ENCODE measurements at regions not wholly inside any gene's neighbourhood (a gene's known extent, or its start where the extent isn't known, plus 50 kb on each side); places are given as distances from the start of the nearest gene placed in this dataset.

DNA sequence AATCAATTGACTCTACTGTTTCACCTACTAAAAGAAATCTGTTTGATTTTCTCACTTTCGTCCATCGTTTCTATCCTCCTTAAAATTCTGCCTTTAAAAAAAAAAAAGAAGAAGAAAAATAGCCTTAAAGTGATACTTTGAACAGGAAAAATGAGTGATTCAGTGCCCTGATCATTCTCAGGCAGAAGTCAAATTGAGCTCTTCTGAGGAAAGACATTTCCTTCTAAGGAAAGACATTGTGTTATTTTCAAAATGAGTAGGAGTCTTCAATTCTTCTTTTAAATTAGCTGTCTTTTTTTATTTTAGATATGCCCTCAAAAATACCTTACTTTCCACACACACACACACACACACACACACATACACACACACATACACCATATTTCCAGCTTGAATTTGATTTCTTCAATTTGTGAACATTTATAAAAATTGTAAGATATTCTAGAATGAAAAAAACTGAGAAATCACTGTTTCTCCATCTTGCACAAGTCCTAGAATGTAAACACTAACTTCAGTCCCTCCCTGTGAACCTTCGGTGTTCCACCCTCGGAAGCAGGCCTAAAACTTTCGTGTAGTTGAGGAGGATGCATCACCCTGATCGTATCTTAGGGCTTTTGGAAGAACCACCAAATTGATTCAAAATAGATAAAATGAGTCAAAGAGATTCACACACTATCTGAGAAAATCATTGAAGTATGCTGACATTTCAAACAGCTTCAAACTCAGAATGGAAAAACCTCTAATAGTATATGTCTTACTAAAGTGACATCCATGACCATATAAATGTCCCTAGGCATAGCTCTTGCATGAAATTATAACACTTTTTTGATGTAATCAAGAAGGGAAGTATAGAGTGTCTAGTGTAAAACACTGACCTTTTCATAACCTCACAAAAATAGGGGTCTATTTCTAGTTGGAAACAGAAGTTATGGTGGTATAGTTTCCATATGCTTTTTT is 270.8 kb downstream of the GATA3 start:
- DNase-seq (ENCODE audit: low read depth), result no peak
- TF ChIP-seq, protein P1, sequence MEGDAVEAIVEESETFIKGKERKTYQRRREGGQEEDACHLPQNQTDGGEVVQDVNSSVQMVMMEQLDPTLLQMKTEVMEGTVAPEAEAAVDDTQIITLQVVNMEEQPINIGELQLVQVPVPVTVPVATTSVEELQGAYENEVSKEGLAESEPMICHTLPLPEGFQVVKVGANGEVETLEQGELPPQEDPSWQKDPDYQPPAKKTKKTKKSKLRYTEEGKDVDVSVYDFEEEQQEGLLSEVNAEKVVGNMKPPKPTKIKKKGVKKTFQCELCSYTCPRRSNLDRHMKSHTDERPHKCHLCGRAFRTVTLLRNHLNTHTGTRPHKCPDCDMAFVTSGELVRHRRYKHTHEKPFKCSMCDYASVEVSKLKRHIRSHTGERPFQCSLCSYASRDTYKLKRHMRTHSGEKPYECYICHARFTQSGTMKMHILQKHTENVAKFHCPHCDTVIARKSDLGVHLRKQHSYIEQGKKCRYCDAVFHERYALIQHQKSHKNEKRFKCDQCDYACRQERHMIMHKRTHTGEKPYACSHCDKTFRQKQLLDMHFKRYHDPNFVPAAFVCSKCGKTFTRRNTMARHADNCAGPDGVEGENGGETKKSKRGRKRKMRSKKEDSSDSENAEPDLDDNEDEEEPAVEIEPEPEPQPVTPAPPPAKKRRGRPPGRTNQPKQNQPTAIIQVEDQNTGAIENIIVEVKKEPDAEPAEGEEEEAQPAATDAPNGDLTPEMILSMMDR (conservative IDR thresholded peaks at IDR 0.05; ENCODE audit: low read length), result no peak
- no peak overlapping the region for H3K4me3 ChIP-seq (ENCODE audit: low read length)

DNA sequence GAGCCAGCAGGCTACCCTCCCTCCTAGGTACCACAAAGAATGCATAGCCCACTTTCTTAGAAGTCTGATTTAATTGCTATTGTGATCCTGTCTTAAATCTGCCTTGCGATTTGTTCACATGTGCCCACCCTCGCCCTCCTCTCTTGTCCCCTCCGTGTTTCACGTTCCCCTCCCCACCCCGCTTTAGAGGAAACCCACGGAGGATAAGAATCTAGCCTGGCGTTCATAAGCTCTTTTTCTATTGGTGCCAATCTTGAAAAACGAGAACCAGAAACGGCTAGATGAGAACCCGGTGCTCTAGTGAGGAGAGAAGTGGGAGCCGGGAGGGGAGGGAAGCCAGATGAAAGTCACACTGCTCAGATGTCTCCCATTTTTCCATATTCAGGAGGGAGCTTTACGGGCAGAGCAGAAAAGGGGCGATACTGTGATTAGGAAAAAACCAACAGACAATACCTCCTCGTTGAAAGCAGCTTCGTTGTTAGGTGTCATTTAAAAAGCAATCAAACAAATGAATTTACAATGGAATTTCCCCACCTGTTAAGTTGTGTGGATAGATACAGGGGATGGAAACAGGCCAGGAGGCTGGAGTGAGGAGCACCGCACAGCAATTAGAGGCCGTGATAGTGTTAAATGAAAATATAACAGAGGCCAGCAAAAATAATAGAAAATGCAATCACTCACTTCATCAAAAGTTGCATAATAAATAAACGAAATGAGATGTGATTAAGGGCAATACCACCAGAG is 272.1 kb downstream of the GATA3 start:
- TF ChIP-seq, protein P1 (conservative IDR thresholded peaks at IDR 0.05; ENCODE audit: low read length), result no peak
- no peak for DNase-seq (ENCODE audit: low read depth)
- H3K4me3 ChIP-seq (ENCODE audit: low read length), result no peak overlapping the region

DNA sequence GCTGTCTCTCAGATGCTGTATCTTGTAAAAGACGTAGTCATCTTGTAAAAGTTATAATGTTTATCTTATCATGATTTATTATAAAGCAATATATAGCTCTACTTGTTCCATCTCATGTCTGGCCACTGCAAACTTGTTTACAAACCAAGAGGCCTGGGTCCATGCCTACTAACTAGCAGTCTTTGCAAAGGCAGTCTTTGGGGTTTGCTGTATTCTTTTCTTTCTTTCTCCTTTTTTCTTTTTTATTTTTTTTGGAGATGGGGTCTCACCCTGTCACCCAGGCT is 272.6 kb downstream of the GATA3 start:
- TF ChIP-seq, protein P1 (conservative IDR thresholded peaks at IDR 0.05; ENCODE audit: low read length), result no peak
- no peak for DNase-seq (ENCODE audit: low read depth)
- H3K4me3 ChIP-seq (ENCODE audit: low read length), result no peak overlapping the region

DNA sequence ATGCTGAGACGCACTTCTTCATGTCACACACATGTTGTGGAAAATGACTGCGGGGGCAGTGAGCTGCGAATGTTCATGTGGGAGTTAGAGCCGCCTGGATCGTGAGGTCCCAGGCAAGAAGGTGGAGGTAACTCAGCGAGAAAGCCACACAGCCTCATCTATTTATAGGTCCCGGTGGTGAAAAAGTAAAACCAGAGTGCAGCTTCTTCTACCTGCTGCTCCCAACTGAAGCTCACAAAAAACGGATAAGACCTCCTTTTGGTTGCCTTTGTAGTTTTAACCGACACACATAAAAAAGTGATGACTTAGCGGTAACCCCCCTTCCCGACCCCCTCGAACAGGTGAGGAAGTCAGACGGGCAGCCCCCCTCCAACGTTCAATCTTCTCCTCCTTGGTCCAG is 276.9 kb downstream of the GATA3 start:
- no peak for DNase-seq (ENCODE audit: low read depth)

DNA sequence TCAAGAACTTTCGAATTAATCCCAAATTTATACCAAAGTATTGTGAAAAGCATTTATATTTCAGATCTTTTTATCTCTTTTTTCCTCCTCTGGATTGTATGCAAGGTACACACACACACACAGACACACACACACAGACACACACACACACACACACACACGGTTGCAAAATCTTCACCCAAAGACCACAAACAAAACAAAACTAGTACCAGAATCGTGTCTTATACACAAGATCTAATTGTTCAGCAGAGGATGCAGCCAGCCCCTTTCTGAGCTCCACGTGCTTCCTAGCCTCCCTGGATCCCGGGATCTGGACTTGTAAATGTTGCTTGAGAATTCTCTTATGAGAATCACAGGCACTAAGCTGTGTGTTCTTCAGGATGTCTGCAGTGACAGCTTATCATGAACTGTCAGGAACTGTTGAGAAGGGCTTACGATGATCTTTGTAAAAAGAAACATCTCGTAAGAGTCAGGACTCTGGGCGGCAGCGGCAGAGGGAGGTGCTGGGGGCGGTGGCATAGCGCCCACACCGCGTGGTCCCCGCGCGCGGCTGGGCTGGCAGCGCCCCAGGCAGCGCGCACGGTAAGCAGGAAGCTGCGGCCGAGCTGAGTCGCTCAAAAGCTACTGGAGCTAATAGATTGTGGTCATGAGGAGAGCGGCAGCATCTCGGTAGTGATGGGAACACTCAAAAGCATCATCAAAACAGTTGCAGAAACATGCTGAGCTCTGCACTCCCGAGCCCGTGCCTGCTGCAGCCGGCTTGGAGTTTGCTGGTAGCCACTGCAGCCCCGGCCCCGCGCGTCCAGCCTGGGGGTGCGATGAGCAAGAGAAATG is 277.6 kb downstream of the GATA3 start:
- TF ChIP-seq, protein P1 (conservative IDR thresholded peaks at IDR 0.05; ENCODE audit: low read length), result no peak
- no peak overlapping the region for H3K4me3 ChIP-seq (ENCODE audit: low read length)
- DNase-seq (ENCODE audit: low read depth), result no peak

More for the DNA sequence above, 276.9 kb downstream of the GATA3 start:
- TF ChIP-seq, protein P1 (conservative IDR thresholded peaks at IDR 0.05; ENCODE audit: low read length), result no peak
- H3K4me3 ChIP-seq (ENCODE audit: low read length), result no peak overlapping the region

DNA sequence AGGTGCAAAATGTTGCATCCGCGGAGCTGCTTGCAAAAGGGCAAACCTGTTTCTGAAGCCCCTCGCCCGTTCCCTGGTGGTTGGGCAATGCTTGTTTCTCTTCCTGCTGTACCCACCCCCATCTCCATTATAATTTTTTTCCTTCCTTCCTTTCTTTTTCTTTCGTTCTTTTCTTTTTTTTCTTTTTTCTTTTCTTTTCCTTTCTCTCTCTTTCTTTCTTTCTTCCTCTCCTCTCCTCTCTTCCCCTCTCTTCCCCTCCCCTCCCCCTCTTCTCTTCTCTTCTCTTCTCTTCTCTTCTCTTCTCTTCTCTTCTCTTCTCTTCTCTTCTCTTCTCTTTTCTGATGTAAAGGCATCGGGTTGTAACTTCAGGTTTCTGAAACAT is 278.2 kb downstream of the GATA3 start:
- no peak overlapping the region for H3K4me3 ChIP-seq (ENCODE audit: low read length)
- DNase-seq (ENCODE audit: low read depth), result no peak
- TF ChIP-seq, protein P1 (conservative IDR thresholded peaks at IDR 0.05; ENCODE audit: low read length), result no peak

Data from AG10803 (cell line).